Loucy (cell line): ENCODE measurements at regions not wholly inside any gene's neighbourhood (a gene's known extent, or its start where the extent isn't known, plus 50 kb on each side); places are given as distances from the start of the nearest gene placed in this dataset.
"Not testable (repeated sequence)": the region's sequence is repeated elsewhere in the genome, so short reads cannot be mapped to it uniquely, and the experiment has no call there.

Experiments
- CTCF ChIP-seq: fragments of 200-600 bp; sonication (generic); conservative IDR thresholded peaks from 2 replicates; pipeline ENCODE4 v1.5.1; 2014; ENCODE audit warnings: mild to moderate bottlenecking, antibody characterized with exemption, low read length
- EZH2phosphoT487 ChIP-seq: fragments of 200-600 bp; IDR thresholded peaks from 2 replicates; pipeline ENCODE4 v1.6.1; 2018; ENCODE audit warnings: antibody characterized with exemption, mild to moderate bottlenecking, moderate library complexity, borderline replicate concordance

GRCh38 chr2:87653373-87653772, 94.5 kb upstream of the PLGLB2 start:
- not testable (repeated sequence) for TF ChIP-seq CTCF, EZH2phosphoT487
